PC-9 (cell line): ENCODE measurements at regions not wholly inside any gene's neighbourhood (a gene's known extent, or its start where the extent isn't known, plus 50 kb on each side); places are given as distances from the start of the nearest gene placed in this dataset.

ENCODE experiments used
- BruUV-seq: library from RNA; stranded (reverse); fragments of 400-500 nt; replicated peaks from 2 replicates; lab custom pipeline; 2021; lab: Mats Ljungman, UMichigan
- CTCF ChIA-PET: fragments of 300-600 bp; sonication (Branson Sonifier 250); formaldehyde crosslinking; loops from one replicate; lab custom pipeline; 2022; ENCODE audit warnings: antibody characterized with exemption; lab: Charles Lee
- POLR2A ChIA-PET: fragments of 300-600 bp; sonication (Branson Sonifier 250); formaldehyde crosslinking; loops from one replicate; lab custom pipeline; 2022; ENCODE audit warnings: antibody characterized with exemption; ENCODE audit not compliant: unreplicated experiment; lab: Charles Lee
- DNase-seq, 2 experiments: peaks; one replicate each; pipeline versions ENCODE4 v3.0.0 to v3.0.0-alpha.2; 2015 to 2022; ENCODE audit warnings: mixed read lengths in 1 of 2
- H2AFZ ChIP-seq: fragments of 200-600 bp; sonication (generic); 2 replicates; pipeline ENCODE4 v1.8.1; 2017; ENCODE audit warnings: antibody characterized with exemption
- H3F3A ChIP-seq: fragments of 200-600 bp; sonication (generic); 2 replicates; pipeline ENCODE4 v1.8.1; 2017; ENCODE audit warnings: antibody characterized with exemption, mild to moderate bottlenecking, low read depth; ENCODE audit not compliant: insufficient read depth
- H3K27ac ChIP-seq: fragments of 200-600 bp; sonication (generic); 2 replicates; pipeline ENCODE4 v1.6.1; 2016; ENCODE audit warnings: mixed run types
- H3K27me3 ChIP-seq: fragments of 200-600 bp; sonication (generic); 2 replicates; pipeline ENCODE4 v1.6.1; 2016; ENCODE audit warnings: low read depth, mixed run types; ENCODE audit not compliant: insufficient read depth
- H3K36me3 ChIP-seq: fragments of 200-600 bp; sonication (generic); 2 replicates; pipeline ENCODE4 v1.6.1; 2016; ENCODE audit warnings: low read depth, mixed run types
- H3K4me1 ChIP-seq: fragments of 200-600 bp; sonication (generic); replicated peaks from 2 replicates; pipeline ENCODE4 v1.6.1; 2016; ENCODE audit warnings: mixed run types; ENCODE audit not compliant: insufficient read depth
- H3K4me2 ChIP-seq: fragments of 200-600 bp; sonication (generic); 2 replicates; pipeline ENCODE4 v1.6.1; 2017; ENCODE audit warnings: mixed run types
- H3K4me3 ChIP-seq: fragments of 200-600 bp; sonication (generic); 2 replicates; pipeline ENCODE4 v1.6.1; 2016; ENCODE audit warnings: mixed run types
- H3K79me2 ChIP-seq: fragments of 200-600 bp; sonication (generic); 2 replicates; pipeline ENCODE4 v1.6.1; 2017; ENCODE audit warnings: low read depth, mixed run types
- H3K9me2 ChIP-seq: fragments of 200-600 bp; sonication (generic); 2 replicates; pipeline ENCODE4 v1.8.1; 2017; ENCODE audit warnings: mild to moderate bottlenecking; ENCODE audit not compliant: insufficient read depth
- H3K9me3 ChIP-seq: fragments of 200-600 bp; sonication (generic); 2 replicates; pipeline ENCODE4 v1.8.1; 2016; ENCODE audit warnings: low read depth; ENCODE audit not compliant: insufficient read depth
- H4K20me1 ChIP-seq: fragments of 200-600 bp; sonication (generic); 2 replicates; pipeline ENCODE4 v1.8.1; 2017; ENCODE audit not compliant: insufficient read depth
- CTCF ChIP-seq: fragments of 200-600 bp; sonication (generic); conservative IDR thresholded peaks from 2 replicates; pipeline ENCODE4 v1.6.1; 2017; ENCODE audit warnings: mixed run types, antibody characterized with exemption, mild to moderate bottlenecking, moderate library complexity
- EZH2 ChIP-seq: fragments of 200-600 bp; sonication (generic); IDR thresholded peaks from 2 replicates; pipeline ENCODE4 v1.8.0; 2017; ENCODE audit warnings: antibody characterized with exemption, low read depth
- intact Hi-C: fragments of 100-400 bp; cut with micrococcal nuclease; formaldehyde crosslinking; loops from one replicate; pipeline ENCODE4 v1.10.0; 2022; ENCODE audit not compliant: unreplicated experiment

- TF ChIP-seq EZH2 (no peak), CTCF (no peak)
- intact Hi-C loops: no loop called here
- Histone ChIP-seq H3K36me3 (no peaks in the 10 kb centered on the region), H3F3A (no peaks in the 10 kb centered on the region), H3K4me3 (no peak overlapping the region), H2AFZ (no peak overlapping the region), H3K79me2 (no peaks in the 10 kb centered on the region), H3K27me3 (no peaks in the 10 kb centered on the region), H4K20me1 (no peaks in the 10 kb centered on the region), H3K9me3 (no peaks in the 10 kb centered on the region), H3K4me1 (no peaks in the 10 kb centered on the region), H3K27ac (no peak overlapping the region), H3K9me2 (no peaks in the 10 kb centered on the region; the same call in 1 of the 2 replicates), H3K4me2 (no peak overlapping the region)
- no peak for DNase-seq
- BruUV-seq: no TSS peak
- ChIA-PET CTCF (no interaction called here), POLR2A (no interaction called here)
Measured at GRCh38 chr4:104123021-104123420, 371.7 kb downstream of the CXXC4 start.

- DNase-seq: no peak
- H3F3A ChIP-seq: no peaks in the 10 kb centered on the region
- H3K4me3 ChIP-seq: no peak overlapping the region
- intact Hi-C loops: no loop called here
- H2AFZ ChIP-seq: no peak overlapping the region
- no peak for TF ChIP-seq EZH2
- no peak for TF ChIP-seq CTCF
- H3K27ac ChIP-seq: no peak overlapping the region
- no peaks in the 10 kb centered on the region for H4K20me1 ChIP-seq
- no peaks in the 10 kb centered on the region for H3K4me1 ChIP-seq
- no peaks in the 10 kb centered on the region for H3K9me3 ChIP-seq
- no peaks in the 10 kb centered on the region for H3K27me3 ChIP-seq
- H3K9me2 ChIP-seq: no peaks in the 10 kb centered on the region; the same call in 1 of the 2 replicates
- ChIA-PET POLR2A (no interaction called here), CTCF (no interaction called here)
- H3K79me2 ChIP-seq: no peaks in the 10 kb centered on the region
- no peaks in the 10 kb centered on the region for H3K36me3 ChIP-seq
- no peak overlapping the region for H3K4me2 ChIP-seq
- BruUV-seq: no TSS peak
Measured at GRCh38 chr4:104117776-104118175, 376.9 kb downstream of the CXXC4 start.

- no peaks in the 10 kb centered on the region for H3K79me2 ChIP-seq
- H3K9me2 ChIP-seq: no peaks in the 10 kb centered on the region; the same call in 1 of the 2 replicates
- no peaks in the 10 kb centered on the region for H3F3A ChIP-seq
- H3K4me2 ChIP-seq: no peak overlapping the region
- intact Hi-C loops: no loop called here
- H3K4me1 ChIP-seq: no peaks in the 10 kb centered on the region
- no peaks in the 10 kb centered on the region for H3K36me3 ChIP-seq
- no peak overlapping the region for H3K4me3 ChIP-seq
- H3K27me3 ChIP-seq: no peaks in the 10 kb centered on the region
- H4K20me1 ChIP-seq: no peaks in the 10 kb centered on the region
- H2AFZ ChIP-seq: no peak overlapping the region
- no peaks in the 10 kb centered on the region for H3K9me3 ChIP-seq
- no peak for TF ChIP-seq EZH2
- TF ChIP-seq CTCF: no peak
- POLR2A ChIA-PET: no interaction called here
- CTCF ChIA-PET: no interaction called here
- DNase-seq: no peak
- BruUV-seq: no TSS peak
- no peak overlapping the region for H3K27ac ChIP-seq
Measured at GRCh38 chr4:104113850-104114249, 380.8 kb downstream of the CXXC4 start.
